HG03045 (cell line): ENCODE measurements at regions not wholly inside any gene's neighbourhood (a gene's known extent, or its start where the extent isn't known, plus 50 kb on each side); places are given as distances from the start of the nearest gene placed in this dataset.

Experiments
- ATAC-seq: cut with Tn5 transposase; IDR thresholded peaks from one replicate; pipeline ENCODE4 v1.9.1; 2021; ENCODE audit warnings: mild to moderate bottlenecking, moderate library complexity; ENCODE audit not compliant: unreplicated experiment

- ATAC-seq: no peak
Observed at GRCh38 chr1:170313306-170313705, 167.5 kb downstream of the NTMT2 start.

DNA sequence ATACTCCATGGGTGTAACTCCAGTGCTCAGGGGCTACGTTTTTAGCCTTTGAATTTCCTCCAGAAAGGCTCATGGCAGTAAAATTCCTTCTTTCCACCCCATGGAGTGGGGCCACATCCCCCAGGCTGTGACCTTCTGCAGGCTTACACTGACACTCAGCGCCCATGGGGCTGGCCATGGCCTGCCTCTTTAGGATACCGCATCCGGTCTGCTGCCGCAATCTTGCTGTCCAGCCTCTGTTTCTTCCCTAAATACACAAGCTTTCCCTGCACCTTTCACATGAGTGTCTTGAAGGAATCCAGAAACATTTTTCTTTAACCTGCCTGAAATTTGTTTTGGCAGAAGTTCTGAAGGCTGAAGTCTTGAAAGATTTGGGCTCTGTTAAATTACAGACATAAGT lies 170.5 kb downstream of the NTMT2 start:
- no peak for ATAC-seq

- ATAC-seq: no peak
Observed at GRCh38 chr1:170318141-170318540, 172.4 kb downstream of the NTMT2 start.

- no peak for ATAC-seq
Observed at GRCh38 chr1:170318736-170319135, 173.0 kb downstream of the NTMT2 start.

DNA sequence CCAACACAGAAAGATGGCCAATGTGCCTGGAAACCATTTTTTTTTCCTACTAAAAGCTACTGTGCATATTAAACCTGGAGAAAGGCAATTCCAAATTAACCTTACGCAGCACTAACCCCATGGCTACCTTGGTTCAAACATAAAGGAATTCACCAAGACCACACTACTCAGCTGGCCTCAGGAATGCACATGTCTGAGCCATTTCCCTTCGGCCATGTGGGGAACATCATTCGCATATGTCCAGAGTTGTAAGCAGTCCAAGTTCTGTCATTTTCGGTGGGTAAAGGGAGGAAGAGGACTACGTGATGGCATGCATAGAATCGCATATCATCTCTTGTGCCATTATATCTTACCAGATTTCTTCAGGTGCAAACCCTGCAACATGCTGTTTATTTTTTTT lies 175.4 kb downstream of the NTMT2 start:
- no peak for ATAC-seq

DNA sequence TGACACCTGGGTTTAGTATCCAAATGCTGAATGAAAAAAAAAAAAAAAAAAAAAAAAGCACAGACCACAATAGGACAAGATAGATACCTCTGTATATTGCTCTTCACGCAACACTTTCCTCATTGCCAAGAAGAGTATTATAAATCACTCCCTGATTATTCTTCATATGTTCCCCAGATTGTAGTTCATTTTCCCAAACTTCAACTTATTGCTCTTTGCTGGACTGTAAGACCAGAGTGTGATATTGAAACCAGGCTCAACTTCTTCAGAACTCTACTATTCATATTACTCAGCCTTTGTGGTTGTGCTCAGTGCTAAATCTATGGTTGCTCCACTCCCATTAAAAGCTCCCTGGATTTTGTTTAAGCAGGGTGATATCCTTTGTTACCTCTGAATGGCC lies 180.4 kb downstream of the NTMT2 start:
- no peak for ATAC-seq

DNA sequence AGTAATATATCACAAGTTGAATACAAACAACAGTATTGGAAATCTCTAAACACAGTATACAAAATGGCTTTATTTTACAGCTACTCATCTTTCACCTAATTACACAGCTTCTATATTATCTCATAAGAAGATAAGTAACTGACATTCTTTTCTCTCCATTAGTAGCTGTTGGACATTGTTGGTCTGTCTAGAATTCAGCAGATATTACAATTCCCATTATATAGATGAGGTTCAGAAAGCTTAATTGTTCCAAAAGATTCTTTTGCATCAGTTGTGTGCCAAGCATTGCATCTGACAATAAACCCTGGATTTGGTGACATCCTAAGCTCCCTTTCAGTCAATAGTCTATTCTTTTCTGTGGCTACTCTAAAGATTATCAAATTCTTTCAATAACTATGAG lies 187.0 kb downstream of the NTMT2 start:
- no peak for ATAC-seq

GRCh38 chr1:170337413-170337994 lies 191.7 kb downstream of the NTMT2 start:
- no peak for ATAC-seq

DNA sequence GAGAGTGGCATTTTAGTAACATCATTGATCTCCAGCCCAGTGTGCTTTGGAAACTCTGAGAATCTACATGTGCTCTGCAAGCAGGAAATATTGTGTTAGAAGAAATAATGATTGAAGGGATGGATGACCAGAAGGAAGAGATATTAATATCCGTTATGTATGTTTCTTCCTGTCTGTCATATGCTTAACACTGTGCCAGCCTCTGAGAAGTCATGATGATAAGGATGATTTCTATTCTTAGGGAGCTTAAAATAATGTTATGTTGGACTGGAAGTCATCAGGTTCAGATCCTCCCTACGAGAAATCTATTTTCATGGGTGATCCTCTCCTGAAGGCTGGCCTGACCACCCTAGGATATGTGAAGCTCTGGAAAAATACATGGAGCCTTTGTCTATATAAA lies 192.4 kb upstream of the GORAB start:
- ATAC-seq: no peak

GRCh38 chr1:170340308-170340707 lies 191.7 kb upstream of the GORAB start:
- no peak for ATAC-seq

- ATAC-seq: no peak
Observed at GRCh38 chr1:170351366-170351946, 180.5 kb upstream of the GORAB start.

DNA sequence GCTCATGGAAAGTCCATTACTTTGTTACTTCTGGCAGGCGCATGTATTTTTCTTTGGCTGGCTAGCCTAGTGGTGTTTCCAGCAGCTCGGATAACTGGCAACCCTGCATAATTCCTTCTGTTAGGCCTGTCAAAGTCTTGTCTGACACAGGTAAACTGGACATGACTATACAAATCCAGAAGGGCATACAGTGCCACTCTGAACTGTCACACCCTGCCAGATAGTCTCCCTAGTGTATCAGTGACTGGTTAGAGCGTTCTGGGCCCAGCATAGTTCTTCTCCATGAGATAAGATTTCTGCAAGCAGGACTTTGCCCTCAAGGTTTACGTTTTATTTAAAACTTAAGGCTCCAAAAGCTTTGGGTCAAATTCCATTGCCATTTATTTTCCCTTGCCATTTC lies 177.7 kb upstream of the GORAB start:
- ATAC-seq: no peak

DNA sequence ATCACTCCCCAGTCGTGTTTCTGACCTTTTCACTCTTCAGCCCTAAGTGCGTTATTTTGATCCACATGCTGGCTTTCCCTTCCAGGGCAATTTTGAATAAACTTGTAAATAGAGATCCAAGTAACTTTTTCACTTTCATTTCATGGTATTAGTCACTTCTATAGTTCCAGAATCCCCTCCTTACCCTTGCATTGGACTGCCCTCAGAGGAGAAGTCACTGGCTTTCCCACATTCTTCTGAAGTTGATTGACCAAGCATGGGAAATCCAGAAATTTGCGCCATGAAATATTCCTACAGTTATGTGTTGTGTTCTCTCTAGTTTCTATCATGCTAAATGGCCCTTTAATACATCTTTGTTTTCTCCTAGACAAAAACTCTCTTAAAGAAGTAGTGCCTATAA lies 177.3 kb upstream of the GORAB start:
- no peak for ATAC-seq

DNA sequence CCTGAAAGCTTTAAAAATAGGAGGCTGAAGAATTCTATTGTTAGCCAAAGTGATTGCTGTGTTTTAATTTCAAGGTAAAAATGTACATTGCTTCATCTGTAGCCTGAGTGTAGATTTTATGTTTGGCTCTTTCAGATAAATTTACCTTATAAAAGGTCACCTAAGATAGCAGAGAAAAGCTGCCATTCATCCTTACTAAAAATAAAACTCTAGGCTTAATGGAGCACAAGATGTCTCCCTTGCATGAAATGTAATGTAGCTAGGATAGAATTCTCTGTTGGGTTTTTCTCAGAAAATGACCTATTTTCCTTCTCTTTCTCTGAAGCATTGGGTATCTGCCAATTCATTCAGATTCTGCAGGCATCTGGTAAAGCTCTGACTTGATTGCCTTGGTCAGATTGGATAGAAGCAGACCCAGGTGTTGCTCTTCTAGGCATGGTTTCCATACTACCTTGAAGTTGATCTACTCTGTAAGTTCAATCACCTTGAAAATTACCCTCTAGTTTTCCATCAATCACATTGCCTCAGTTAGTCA lies 176.6 kb upstream of the GORAB start:
- no peak for ATAC-seq

GRCh38 chr1:170356585-170356984 lies 175.4 kb upstream of the GORAB start:
- ATAC-seq: no peak

- ATAC-seq: no peak
Observed at GRCh38 chr1:170357750-170358149, 174.2 kb upstream of the GORAB start.

DNA sequence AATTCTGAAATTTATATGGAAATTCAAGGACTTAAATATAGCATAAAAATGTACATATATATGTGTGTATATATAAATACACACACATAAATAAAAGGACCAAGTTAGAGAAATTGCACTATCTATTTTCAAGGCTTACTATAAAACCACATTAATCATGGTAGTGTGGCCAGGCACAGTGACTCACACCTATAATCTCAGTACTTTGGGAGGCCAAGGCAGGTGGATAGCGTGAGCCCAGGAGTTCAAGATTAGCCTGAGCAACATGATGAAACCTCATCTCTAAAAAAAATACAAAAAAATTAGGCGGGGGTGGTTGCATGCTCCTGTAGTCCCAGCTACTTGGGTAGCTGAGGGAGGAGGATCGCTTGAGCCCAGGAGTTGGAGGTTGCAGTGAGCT lies 171.4 kb upstream of the GORAB start:
- no peak for ATAC-seq

DNA sequence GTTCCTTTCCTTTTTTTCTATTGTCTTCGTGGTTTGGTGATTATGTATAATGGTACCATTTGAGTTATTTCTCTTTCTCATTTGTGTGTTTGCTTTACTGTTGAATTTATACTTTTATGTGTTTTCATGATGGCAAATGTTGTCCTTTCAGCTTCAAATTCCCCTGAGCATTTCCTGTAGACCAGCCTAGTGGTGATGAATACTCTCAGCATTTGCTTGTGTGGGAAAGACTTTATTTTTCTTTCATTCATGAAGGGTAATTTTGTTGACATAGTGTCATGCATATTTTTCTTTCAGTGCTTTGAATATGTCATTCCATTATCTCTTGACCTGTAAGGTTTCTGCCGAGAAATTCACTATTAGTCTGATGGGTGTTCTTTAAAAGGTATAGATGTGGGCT lies 166.6 kb upstream of the GORAB start:
- ATAC-seq: no peak

GRCh38 chr1:170366980-170367379 lies 165.0 kb upstream of the GORAB start:
- no peak for ATAC-seq

- ATAC-seq: no peak
Observed at GRCh38 chr1:170367615-170368014, 164.4 kb upstream of the GORAB start.

- ATAC-seq: no peak
Observed at GRCh38 chr1:170369000-170369399, 163.0 kb upstream of the GORAB start.

GRCh38 chr1:170369417-170369816 lies 162.5 kb upstream of the GORAB start:
- no peak for ATAC-seq

GRCh38 chr1:170370087-170370486 lies 161.9 kb upstream of the GORAB start:
- no peak for ATAC-seq
